GM21528 (cell line): ENCODE measurements at regions not wholly inside any gene's neighbourhood (a gene's known extent, or its start where the extent isn't known, plus 50 kb on each side); places are given as distances from the start of the nearest gene placed in this dataset.
"Not testable (repeated sequence)": the region's sequence is repeated elsewhere in the genome, so short reads cannot be mapped to it uniquely, and the experiment has no call there.

Experiments
- ATAC-seq: cut with Tn5 transposase; IDR thresholded peaks from one replicate; pipeline ENCODE4 v1.9.1; 2021; ENCODE audit warnings: mild to moderate bottlenecking, moderate library complexity; ENCODE audit not compliant: unreplicated experiment, low FRiP score

DNA sequence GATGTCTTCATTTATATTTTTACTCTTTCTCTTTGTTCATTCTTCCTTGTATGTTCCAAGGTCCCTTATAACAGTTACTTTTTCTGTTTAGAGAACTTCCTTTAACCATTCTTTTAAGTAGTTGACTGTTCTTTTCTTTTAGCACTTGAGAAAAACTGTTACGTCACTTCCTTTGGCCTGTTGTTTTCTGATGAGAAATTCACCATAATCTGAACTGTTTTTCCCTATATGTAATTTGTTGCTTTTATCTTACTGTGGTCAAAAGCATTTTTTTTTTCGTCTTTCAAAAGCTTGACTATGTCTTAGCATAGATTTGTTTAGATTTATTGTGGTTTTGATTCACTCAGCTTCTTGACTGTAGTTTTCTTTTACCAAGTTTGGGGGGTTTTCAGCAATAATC is 1660.3 kb upstream of the PCDH10 start:
- ATAC-seq: no peak

DNA sequence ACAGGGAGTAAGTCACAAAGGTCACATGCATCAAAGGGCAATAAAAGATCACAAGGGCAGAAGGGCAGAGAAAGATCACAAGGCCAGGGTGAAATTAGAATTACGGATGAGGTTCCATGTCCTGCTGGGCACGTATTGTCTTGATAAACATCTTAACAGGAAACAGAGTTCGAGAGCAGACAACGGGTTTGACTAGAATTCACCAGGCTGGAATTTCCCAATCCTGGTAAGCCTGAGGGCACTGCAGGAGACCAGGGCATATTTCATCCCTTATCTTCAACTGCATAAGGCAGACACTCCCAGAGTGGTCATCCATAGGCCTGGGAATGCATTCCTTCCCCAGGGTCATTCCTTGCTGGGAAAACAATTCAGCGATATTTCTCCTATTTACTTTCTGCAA is 1652.9 kb upstream of the PCDH10 start:
- not testable (repeated sequence) for ATAC-seq

DNA sequence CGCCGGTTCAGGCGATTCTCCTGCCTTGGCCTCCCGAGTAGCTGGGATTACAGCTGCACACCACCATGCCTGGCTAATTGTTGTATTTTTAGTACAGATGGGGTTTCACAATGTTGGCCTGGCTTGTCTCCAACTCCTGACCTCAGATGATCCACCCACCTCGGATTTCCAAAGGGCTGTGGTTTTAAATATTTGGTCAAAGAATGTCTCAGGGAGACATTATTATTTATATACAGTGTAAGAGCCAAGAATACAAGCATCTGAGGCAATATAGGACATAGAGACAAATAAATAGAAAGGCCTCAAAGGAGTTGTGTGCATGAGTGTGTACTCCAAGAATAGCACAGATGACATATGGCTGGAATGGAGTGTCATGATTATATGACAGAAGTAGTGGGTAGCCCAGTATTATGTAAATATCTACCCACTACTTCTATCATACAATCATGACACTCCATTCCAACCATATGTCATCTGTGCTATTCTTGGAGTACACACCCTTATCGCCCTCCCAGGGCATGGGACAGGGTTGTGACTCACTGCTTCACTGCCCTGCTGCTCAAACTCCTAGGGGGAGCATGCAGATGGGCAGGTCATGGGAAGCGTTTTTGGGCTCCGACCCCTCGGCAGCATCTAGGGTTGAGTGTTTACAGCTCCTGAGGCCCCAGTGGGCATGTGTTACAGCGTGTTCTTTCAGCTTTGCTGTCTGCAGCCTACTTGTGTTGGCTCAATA is 1649.8 kb upstream of the PCDH10 start:
- no peak for ATAC-seq

DNA sequence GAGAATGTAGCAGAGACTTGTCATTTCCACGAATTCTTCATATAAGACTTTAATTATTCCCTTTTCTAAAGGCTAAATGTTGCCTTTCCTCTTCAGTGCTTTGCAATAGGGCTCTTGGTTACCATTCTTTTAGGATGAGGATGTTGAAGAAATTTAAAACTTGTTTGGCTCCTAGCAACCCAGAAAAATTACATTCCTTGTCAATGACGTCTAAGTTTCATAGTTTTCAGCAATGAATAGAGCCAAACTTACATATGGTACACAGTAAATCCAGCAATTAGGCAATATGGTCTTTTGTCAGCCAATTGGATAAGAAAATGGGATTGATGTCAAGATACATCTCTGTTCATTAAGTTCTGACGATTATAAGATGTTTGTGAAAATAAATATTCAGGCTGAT is 1639.6 kb upstream of the PCDH10 start:
- ATAC-seq: no peak

DNA sequence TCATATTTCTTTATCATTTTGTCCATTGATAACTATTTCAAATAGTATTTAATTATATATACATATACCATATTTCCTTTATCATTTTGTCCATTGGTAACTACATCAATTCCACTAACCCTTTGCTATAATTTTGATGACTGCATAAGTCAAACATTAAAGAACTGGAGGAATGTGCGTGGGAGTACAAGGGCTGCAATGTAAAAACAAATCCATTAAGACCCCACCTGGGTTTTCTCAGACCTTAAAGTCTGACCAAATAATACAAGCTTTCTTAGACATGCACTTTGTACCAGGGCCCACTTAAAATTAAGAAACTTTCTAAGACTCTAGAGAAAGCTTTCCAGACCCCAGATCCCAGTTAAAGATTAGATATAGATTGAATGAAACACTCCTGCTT is 1622.4 kb upstream of the PCDH10 start:
- no peak for ATAC-seq

DNA sequence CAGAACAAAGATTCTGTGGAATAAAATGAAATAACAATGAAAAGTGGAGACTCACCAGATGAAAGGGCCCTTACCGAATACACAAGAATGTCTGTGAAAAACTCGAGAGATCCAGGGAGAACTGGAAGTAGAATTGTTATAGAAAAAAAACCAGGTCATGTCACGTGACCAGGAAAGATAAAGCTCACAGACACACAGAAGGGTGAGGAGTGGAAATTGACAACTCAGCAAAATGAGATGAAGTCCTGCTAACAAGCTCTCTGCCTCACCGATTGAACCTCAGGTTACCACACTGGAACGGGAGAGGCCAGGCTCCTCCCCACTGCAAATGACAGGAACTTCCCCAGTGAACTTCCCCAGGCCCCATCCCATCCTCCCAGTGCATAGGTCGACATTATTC is 1618.0 kb upstream of the PCDH10 start:
- no peak for ATAC-seq

DNA sequence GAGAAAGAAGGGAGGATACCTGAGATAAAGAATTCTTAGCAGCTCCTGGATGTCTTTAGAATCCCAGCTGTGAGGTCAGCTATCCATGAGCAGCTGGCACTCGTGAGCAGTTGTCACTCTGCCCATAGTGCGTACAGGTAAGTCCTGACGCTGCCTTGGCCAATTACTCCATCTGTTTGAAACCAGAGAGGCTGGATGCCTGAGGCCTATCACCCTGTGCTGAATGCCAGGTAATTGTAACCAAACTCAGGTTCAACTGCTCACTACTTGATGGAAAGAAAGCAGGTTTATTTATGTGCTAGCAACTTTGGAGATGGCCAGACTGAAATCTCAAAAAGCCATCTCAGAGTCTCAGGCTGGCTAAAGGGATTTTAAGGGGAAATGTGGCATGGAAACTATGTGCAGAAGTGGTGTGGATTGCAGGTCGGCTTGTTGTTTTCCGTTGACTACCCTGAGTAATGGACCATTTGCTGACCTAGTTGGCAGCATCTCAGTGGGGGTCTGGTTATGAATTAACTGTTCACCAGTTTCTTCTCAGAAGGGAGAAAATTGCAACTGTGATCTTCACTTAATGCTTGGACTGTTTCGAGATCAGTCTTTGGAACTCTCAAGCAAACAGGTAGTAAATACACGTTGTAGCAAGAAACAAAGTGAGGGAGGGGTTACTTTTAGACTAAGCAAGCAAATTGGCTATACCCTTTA is 1614.0 kb upstream of the PCDH10 start:
- ATAC-seq: no peak

DNA sequence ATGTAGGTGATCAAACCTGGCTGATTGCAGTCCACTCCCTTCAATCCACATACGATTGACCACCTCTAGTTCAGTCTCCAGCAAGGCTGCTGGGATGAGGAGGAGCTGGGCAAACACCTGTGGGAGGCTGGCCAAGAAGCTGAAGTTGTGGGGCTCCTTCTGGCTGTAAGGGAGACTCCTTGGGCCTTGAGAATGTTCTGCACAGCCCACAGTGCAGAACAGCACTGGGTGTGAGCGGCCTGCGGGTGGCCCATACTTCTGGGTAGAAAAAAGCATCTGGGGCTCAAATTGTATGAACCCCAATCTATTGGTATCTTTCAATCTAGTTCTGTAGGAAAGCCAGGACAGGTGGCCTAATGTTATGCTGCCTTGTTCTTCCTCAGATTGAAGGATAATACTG is 1608.8 kb upstream of the PCDH10 start:
- ATAC-seq: no peak

DNA sequence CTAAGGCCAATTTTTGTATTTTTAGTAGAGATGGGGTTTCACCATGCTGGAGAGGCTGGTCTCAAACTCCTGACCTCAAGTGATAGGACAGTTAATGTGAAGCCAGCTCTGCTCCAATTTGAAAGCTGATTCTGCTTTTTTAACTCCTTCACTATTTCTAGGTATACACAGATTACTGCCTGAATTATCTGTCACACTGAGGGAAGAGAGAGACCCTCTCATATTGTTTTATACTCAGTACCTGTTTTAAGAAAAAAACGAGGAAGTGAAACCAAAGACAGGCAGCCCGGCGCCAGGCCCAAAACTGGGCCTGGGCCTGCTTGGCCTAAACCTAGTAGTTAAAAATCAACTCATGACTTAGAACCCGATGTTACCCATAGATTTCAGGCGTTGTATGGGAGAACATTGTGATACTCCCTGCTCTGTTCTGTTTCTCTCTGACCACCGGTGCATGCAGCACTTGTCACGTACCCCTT is 1601.5 kb upstream of the PCDH10 start:
- peak; percentile 61 for ATAC-seq

DNA sequence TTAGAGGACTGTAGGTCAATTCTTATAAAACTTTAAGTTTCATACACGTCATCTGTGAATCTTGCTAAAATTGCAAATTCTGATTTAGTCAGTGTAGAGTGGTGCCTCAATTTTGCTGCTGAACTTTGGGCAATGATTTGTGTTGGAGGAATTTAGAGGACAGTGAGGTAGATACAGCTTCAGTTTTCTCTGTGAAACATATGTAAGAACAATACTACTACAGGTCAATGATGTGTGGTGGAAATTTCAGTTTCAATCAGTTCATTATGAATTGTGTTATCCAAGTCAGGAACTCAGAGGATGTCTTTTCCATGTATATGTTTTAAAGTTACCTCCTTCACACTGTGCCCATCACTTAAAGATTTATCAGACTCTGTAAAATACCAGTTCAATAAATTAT is 1597.8 kb upstream of the PCDH10 start:
- no peak for ATAC-seq

DNA sequence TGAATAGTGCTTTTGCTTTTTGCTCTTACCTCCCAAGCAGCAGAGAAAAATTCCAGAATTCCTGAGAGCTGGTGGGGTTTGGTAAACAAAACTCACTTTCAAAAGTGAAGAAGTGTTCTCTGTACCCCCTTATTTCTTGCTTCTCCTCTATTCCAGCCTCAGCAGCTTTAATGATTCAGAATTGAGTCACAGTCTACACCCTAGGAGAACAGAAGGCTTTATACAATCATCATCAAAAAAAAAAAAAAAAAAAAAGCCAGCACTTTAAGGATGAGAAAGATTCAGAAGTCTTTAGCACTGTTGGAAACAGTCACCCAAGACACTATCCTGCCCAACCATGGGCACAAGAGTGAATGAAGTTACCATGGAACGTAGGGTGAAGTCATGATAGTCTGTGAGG is 1583.1 kb upstream of the PCDH10 start:
- no peak for ATAC-seq

DNA sequence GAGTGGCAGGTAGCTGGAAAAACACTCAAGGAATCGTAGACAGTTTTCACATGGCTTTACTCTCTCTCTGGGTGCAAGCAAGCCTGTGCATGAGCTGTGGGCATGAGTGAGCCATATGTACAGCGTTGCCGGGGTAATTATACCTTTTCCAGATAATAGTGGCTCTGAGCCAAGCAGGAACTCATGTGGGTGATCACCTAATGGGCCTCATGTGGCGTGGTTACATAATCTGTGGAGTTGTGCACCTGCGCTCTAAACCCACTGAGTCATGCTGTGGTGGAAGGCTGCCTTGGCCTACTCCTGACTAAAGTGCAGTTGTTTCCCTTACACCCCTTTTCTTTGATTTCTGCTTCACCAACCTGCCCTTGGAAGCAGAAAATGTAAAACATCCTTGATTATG is 1564.5 kb upstream of the PCDH10 start:
- no peak for ATAC-seq

DNA sequence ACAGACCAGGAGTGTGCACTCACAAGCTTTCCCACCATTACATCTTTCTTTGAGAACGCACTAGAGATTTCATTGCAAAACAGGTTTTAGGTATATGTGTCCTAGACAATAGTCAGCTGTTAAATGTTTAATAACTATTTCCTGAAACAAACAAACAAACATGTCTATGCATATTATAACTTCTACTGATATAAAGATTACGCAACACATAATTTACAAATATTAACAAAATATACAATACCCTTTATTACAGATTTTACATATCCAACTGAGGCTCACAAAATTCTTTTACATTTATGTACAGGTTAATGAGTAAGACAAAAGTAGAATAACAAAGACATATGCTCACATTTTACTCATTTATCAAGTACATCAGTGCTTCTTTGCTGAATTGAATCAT is 1554.0 kb upstream of the PCDH10 start:
- ATAC-seq: no peak

DNA sequence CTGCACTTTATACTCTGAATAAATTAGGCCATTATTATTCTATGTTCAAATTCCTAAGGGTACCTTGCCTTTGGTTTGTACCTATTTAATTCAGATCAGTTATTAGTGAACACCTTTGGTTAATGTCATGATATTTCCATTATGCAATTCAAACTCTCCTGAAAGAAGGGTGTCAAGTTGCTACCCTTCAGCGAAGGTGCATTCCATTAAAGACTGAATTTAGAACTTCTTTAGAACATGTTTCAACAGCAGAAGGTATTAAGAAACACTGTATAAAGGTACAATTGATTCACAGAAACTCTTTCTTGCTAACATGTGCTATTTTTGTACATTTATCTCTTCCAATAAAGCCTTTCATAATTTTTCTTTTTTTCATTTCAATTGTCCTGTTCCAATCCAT is 1545.4 kb upstream of the PCDH10 start:
- no peak for ATAC-seq

DNA sequence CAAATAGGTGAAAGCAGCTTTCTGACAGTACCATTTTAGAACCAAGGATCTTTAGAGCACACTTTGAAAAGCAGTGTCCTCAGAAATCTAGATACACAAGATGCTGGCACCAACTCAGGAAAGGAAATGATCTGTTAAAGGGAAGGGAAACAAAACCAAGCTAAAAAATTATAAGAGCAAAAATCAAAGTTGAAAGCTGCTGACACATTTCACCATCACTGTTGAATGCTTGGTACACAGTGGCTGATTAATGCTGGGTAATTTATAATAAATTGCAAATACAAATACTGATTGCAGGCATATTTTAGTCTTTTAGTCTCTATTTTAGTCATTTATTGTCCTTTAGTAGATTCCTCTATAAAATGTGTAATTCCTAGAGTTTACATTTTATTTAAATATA is 1540.1 kb upstream of the PCDH10 start:
- no peak for ATAC-seq

DNA sequence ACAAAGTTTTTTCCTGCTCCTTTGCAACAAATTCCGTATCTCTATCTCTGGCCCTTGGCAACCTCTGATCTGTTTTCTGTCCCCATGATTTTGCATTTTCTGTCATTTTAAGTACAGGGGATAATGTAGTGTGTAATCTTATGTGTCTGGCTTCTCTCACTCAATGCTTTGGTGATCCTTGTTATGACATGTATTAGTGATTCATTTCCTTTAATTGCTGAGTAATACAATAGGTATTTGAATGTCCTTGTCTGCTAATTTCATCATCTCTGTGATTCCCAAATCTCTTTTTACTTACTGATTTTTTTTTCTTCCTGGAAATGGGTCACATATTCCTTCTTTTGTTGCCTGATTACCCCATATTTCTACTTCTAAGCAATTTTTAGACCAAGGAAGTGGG is 1538.6 kb upstream of the PCDH10 start:
- not testable (repeated sequence) for ATAC-seq

DNA sequence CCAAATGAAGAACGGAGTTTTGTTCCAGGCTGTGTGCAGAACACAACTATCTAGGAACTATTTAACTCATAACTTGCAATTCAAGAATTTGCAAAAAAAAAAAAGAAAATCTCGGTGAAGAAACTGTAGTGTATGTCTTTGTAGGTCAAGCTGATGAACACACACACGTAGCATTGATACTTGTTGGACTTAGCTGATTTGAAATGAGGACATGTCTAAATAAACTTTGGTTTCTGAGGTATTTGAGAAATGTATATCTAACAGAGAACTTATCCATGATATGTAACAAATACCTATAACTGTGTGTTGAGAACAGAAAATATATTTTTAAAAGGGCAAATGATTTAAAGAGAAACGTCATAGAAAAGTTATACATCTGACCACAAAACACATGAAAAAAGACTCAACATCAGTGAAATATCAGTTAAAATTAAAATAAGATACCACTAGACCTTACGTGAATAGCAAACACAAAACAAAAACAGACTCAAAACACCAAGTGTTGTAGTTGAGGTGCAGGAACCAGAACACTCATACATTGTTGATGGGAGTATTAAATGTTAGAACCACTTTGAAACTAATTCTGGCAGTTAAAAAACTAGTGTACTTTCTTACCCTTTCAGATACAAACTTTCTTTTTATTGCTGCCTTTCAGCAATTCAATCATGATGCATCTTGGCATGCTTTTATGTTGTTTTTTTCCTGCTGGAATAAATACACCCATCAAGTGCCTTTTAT is 1535.8 kb upstream of the PCDH10 start:
- ATAC-seq: no peak

DNA sequence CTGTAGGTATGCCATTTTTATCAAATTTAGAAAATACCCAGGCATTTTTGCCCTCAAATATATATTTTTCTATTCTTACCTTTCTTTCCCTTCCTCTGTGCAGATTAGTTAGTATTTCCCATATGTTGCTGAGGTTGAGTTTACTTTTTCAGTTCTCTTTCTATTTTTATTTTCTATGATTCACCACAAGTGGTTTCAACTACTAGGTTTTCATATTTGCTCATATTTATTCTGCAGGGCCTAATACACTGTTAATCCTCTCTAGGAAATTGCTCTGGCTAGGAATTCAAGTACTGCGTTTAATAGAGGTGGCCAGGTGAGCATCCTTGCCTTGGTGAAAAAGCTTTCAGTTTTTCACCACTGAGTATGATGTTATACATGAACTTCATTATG is 1535.3 kb upstream of the PCDH10 start:
- ATAC-seq: no peak

DNA sequence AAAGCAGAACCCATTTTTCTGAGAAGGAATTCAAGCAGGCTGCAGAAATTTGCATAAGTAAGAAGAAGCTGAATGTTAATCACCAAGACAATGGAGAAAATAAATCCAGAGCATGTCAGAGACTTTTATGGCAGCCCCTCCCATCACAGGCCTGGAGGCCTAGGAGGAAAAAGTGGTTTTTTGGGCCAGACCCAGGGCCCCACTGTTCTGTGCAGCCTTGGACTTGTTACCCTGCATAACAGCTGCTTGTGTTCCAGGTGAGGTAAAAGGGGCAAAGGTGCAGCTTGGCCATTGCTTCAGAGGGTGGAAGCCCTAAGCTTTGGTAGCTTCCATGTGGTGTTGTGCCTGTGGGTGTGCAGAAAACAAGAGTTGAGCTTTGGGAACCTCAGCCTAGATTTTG is 1516.2 kb upstream of the PCDH10 start:
- no peak for ATAC-seq

DNA sequence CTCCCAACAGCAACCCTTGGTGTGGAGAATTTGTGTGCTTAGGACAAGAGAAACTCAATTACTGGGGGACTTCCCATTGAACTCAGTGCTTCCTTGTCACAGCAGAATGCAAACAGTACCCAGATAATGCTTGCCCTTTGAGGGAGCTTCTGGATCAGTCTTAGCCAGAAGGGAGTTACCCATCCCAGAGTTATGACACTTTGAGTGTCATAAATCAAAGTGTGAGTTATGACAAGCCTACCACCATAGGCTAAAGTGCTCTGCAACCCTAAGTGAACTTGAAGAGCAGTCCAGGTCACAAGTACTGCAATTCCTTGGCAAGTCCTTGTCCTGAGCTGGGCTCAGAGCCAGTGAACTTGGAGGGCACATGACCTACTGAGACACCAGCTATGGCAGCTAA is 1513.9 kb upstream of the PCDH10 start:
- no peak for ATAC-seq

DNA sequence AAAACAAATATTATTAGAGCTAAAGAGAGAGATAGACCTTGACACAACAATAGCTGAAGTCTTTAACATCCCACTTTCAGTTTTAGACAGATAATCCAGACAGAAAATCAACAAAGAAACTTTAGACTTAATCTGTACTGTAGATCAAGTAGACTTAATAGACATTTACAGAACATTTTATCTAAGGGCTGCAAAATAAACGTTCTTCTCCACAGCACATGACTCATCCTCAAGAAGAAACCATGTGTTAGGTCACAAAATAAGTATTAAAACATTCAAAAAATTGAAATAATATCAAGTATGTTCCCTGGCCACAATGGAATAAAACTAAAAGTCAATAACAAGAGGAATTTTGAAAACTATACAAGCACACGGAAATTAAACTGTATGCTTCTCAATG is 1510.3 kb upstream of the PCDH10 start:
- no peak for ATAC-seq

DNA sequence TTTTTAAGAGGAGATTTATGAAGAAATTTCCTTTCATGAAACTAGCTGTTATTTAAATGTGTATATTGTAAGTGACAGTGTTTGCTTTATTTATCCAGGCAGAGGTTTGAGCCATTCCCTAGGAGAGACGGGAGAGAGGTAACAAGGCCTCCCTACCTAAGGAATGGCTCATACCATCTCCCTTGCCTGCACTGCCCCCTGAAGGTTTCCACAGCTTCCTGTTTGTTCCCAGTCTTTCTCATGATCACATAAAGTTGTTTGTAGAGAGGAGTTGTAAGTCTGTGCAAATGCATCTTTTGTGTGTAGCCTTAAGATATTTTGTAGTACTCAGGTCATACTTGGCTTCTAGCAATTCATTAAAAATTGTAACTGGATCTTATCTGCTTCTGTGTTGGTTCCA is 1504.5 kb upstream of the PCDH10 start:
- ATAC-seq: no peak
